Prostate gland (tissue), 2 donors: ENCODE measurements at regions not wholly inside any gene's neighbourhood (a gene's known extent, or its start where the extent isn't known, plus 50 kb on each side); places are given as distances from the start of the nearest gene placed in this dataset.

ENCODE experiments used
- POLR2A ChIP-seq: fragments of 450-650 bp; IDR thresholded peaks from one replicate; pipeline ENCODE4 v1.6.1; 2016; ENCODE audit warnings: antibody characterized with exemption, mild to moderate bottlenecking
- POLR2AphosphoS5 ChIP-seq: sonication (generic); formaldehyde crosslinking; IDR thresholded peaks from one replicate; pipeline ENCODE4 v1.6.1; 2017; ENCODE audit warnings: antibody characterized with exemption
- TF ChIP-seq, protein P1 (sequence below), 4 experiments: fragments of 200-600 bp in 2 of 4; fragments of 450-650 bp in 2 of 4; sonication (generic) in 2 of 4; IDR thresholded peaks; 1 replicate in 3 of 4; 2 replicates in 1 of 4; pipeline ENCODE4 v1.5.1; 2016 to 2019; ENCODE audit warnings: antibody characterized with exemption in 4 of 4, mild to moderate bottlenecking in 2 of 4, moderate library complexity in 2 of 4

DNA sequence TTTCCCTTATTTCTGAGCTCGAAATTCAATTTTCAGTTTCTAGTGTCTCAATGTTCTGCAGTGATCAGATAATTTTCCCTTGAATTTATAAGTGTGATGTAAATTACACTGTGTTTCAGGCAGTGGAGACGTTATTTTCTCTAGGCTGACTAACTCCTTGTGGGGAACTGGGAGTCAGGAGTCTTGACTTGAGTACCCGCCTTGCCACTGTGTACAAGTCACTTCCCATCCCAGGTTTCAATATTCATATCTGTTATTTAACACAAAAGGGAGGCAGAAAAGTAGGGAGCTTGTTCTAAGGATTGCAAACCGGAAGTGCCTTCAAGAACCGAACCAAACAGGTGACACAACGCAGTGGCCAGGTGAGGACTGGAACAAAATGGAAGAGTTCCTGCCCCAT is 196.5 kb downstream of the MEX3B start:
- TF ChIP-seq, protein P1, sequence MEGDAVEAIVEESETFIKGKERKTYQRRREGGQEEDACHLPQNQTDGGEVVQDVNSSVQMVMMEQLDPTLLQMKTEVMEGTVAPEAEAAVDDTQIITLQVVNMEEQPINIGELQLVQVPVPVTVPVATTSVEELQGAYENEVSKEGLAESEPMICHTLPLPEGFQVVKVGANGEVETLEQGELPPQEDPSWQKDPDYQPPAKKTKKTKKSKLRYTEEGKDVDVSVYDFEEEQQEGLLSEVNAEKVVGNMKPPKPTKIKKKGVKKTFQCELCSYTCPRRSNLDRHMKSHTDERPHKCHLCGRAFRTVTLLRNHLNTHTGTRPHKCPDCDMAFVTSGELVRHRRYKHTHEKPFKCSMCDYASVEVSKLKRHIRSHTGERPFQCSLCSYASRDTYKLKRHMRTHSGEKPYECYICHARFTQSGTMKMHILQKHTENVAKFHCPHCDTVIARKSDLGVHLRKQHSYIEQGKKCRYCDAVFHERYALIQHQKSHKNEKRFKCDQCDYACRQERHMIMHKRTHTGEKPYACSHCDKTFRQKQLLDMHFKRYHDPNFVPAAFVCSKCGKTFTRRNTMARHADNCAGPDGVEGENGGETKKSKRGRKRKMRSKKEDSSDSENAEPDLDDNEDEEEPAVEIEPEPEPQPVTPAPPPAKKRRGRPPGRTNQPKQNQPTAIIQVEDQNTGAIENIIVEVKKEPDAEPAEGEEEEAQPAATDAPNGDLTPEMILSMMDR (IDR thresholded peaks at IDR 0.05): no peak
- TF ChIP-seq POLR2A (no peak), POLR2AphosphoS5 (no peak)
